ENCODE measurements at regions not wholly inside any gene's neighbourhood (a gene's known extent, or its start where the extent isn't known, plus 50 kb on each side); places are given as distances from the start of the nearest gene placed in this dataset.

- H3K27me3 Mint-ChIP-seq (ENCODE audit: insufficient read depth, low read depth, poor library complexity): no peaks in the 10 kb centered on the region
Measured at GRCh38 chr15:92224843-92225242, 168.8 kb upstream of the ST8SIA2 start.

More at GRCh38 chr15:92224843-92225242, 168.8 kb upstream of the ST8SIA2 start:
- peaks cover 4% of the 10 kb centered on the region; the same call in 1 of the 3 replicates for H3K4me1 Mint-ChIP-seq
- H3K4me3 ChIP-seq: no peak overlapping the region
- TF ChIP-seq ZNF331 (CRISPR knock-in tag; IDR thresholded peaks at IDR 0.05; ENCODE audit: low read depth) (no peak), STAT1 (IDR thresholded peaks at IDR 0.05; ENCODE audit: unreplicated experiment) (no peak), ZNF462 (CRISPR knock-in tag; IDR thresholded peaks at IDR 0.05) (no peak), ETS1 (IDR thresholded peaks at IDR 0.05) (no peak), REST (IDR thresholded peaks at IDR 0.05; ENCODE audit: unreplicated experiment) (no peak), JUNB (IDR thresholded peaks at IDR 0.05; ENCODE audit: unreplicated experiment) (no peak), ZNF114 (CRISPR knock-in tag; IDR thresholded peaks at IDR 0.05) (no peak), EZH2 (IDR thresholded peaks at IDR 0.05; ENCODE audit: low read depth, unreplicated experiment) (no peak), NANOG (IDR thresholded peaks at IDR 0.05; ENCODE audit: borderline replicate concordance) (no peak), EZH2phosphoT487 (IDR thresholded peaks at IDR 0.05; ENCODE audit: unreplicated experiment) (no peak)
- H3K79me2 ChIP-seq (replicated peaks; ENCODE audit: insufficient read depth): no peaks in the 10 kb centered on the region
- H4K20me1 ChIP-seq (replicated peaks; ENCODE audit: insufficient read depth): no peaks in the 10 kb centered on the region
- no peak overlapping the region for H3K4me3 Mint-ChIP-seq
- H3K27me3 ChIP-seq (ENCODE audit: insufficient read depth): no peaks in the 10 kb centered on the region
- H3K36me3 Mint-ChIP-seq (ENCODE audit: low read depth): no peaks in the 10 kb centered on the region
- DNase-seq (ENCODE audit: low spot score) (no peak), ATAC-seq (no peak)
- H3K27ac ChIP-seq (ENCODE audit: low read depth): no peak overlapping the region
- H3K36me3 ChIP-seq (ENCODE audit: insufficient read depth): no peaks in the 10 kb centered on the region; the same call in 1 of the 2 replicates
- no peak overlapping the region for H3K27ac Mint-ChIP-seq
- no peak overlapping the region for H2AFZ ChIP-seq
- H3K9me2 ChIP-seq (ENCODE audit: insufficient read depth): peaks cover 4% of the 10 kb centered on the region; the same call in 1 of the 2 replicates
- no peaks in the 10 kb centered on the region for H3K4me1 ChIP-seq (ENCODE audit: insufficient read depth)
- peaks cover 4% of the 10 kb centered on the region; the same call in 2 of the 3 replicates for H3K9me3 Mint-ChIP-seq
- H3K4me2 ChIP-seq: no peak overlapping the region
- H3F3A ChIP-seq (replicated peaks; ENCODE audit: low read depth): no peaks in the 10 kb centered on the region

Data from GM23338 (cell line).